WERI-Rb-1 (cell line): ENCODE measurements at regions not wholly inside any gene's neighbourhood (a gene's known extent, or its start where the extent isn't known, plus 50 kb on each side); places are given as distances from the start of the nearest gene placed in this dataset.

Source experiments
- DNase-seq: peaks from one replicate; pipeline ENCODE4 v3.0.0-alpha.2; 2020
- H3K27ac ChIP-seq: fragments of 250-450 bp; sonication (Bioruptor Pico); 2 replicates; pipeline ENCODE4 v1.5.1; 2020; ENCODE audit warnings: mild to moderate bottlenecking, moderate library complexity
- H3K27me3 ChIP-seq: fragments of 250-450 bp; sonication (Bioruptor Pico); 2 replicates; pipeline ENCODE4 v1.5.1; 2021; ENCODE audit warnings: mild to moderate bottlenecking, low read depth, moderate library complexity; ENCODE audit not compliant: insufficient read depth, severe bottlenecking
- H3K36me3 ChIP-seq: fragments of 250-450 bp; sonication (Bioruptor Pico); 2 replicates; pipeline ENCODE4 v1.5.1; 2020; ENCODE audit warnings: mild to moderate bottlenecking, moderate library complexity
- H3K4me3 ChIP-seq: 2 replicates; pipeline ENCODE4 v1.5.1; 2011; ENCODE audit warnings: low read depth, mild to moderate bottlenecking, control low read depth, low read length
- H3K9me3 ChIP-seq: fragments of 250-450 bp; sonication (Bioruptor Pico); 2 replicates; pipeline ENCODE4 v1.5.1; 2021; ENCODE audit warnings: mild to moderate bottlenecking, moderate library complexity; ENCODE audit not compliant: severe bottlenecking
- CTCF ChIP-seq: IDR thresholded peaks from 2 replicates; pipeline ENCODE4 v1.5.1; 2011; ENCODE audit warnings: low read depth, mild to moderate bottlenecking, control low read depth, inconsistent platforms, low read length

- Histone ChIP-seq H3K27me3 (no peaks in the 10 kb centered on the region), H3K27ac (no peak overlapping the region), H3K9me3 (peaks cover 30% of the 10 kb centered on the region), H3K36me3 (no peaks in the 10 kb centered on the region), H3K4me3 (no peak overlapping the region)
- TF ChIP-seq CTCF, result no peak
- no peak for DNase-seq
Measured at GRCh38 chr6:5946701-5947100, 60.0 kb downstream of the NRN1 start.

- DNase-seq, result no peak
- TF ChIP-seq CTCF, result no peak
- Histone ChIP-seq H3K27ac (no peak overlapping the region), H3K4me3 (no peak overlapping the region), H3K27me3 (no peaks in the 10 kb centered on the region), H3K9me3 (peaks cover 35% of the 10 kb centered on the region), H3K36me3 (no peaks in the 10 kb centered on the region)
Measured at GRCh38 chr6:5946181-5946580, 60.5 kb downstream of the NRN1 start.

- Histone ChIP-seq H3K9me3 (peaks cover 35% of the 10 kb centered on the region), H3K36me3 (no peaks in the 10 kb centered on the region), H3K4me3 (no peak overlapping the region), H3K27ac (no peak overlapping the region), H3K27me3 (no peaks in the 10 kb centered on the region)
- no peak for TF ChIP-seq CTCF
- no peak for DNase-seq
Measured at GRCh38 chr6:5943591-5943990, 63.1 kb downstream of the NRN1 start.

GRCh38 chr6:5942591-5942990 lies 64.1 kb downstream of the NRN1 start:
- no peak overlapping the region for H3K4me3 ChIP-seq
- peaks cover 35% of the 10 kb centered on the region for H3K9me3 ChIP-seq
- H3K27me3 ChIP-seq, result no peaks in the 10 kb centered on the region
- no peak for TF ChIP-seq CTCF
- DNase-seq, result no peak
- H3K27ac ChIP-seq, result no peak overlapping the region
- H3K36me3 ChIP-seq, result no peaks in the 10 kb centered on the region

- Histone ChIP-seq H3K9me3 (peaks cover 35% of the 10 kb centered on the region), H3K4me3 (no peak overlapping the region), H3K36me3 (no peaks in the 10 kb centered on the region), H3K27ac (no peak overlapping the region), H3K27me3 (no peaks in the 10 kb centered on the region)
- no peak for TF ChIP-seq CTCF
- DNase-seq, result no peak
Measured at GRCh38 chr6:5941188-5941587, 65.5 kb downstream of the NRN1 start.

- no peak overlapping the region for H3K4me3 ChIP-seq
- peaks cover 28% of the 10 kb centered on the region for H3K9me3 ChIP-seq
- no peak for TF ChIP-seq CTCF
- no peak overlapping the region for H3K27ac ChIP-seq
- DNase-seq, result no peak
- H3K36me3 ChIP-seq, result no peaks in the 10 kb centered on the region
- no peaks in the 10 kb centered on the region for H3K27me3 ChIP-seq
Measured at GRCh38 chr6:5938934-5939333, 67.8 kb downstream of the NRN1 start.
